GM12872 (cell line): ENCODE measurements at regions not wholly inside any gene's neighbourhood (a gene's known extent, or its start where the extent isn't known, plus 50 kb on each side); places are given as distances from the start of the nearest gene placed in this dataset.

Experiments used
- CTCF ChIP-seq: IDR thresholded peaks from 3 replicates; pipeline ENCODE4 v1.5.1; 2011; ENCODE audit warnings: low read depth, mild to moderate bottlenecking, low read length, moderate library complexity; ENCODE audit not compliant: insufficient read depth

- TF ChIP-seq CTCF: no peak
Observed at GRCh38 chr3:139285691-139286090, 58.1 kb upstream of the MRPS22 start.

DNA sequence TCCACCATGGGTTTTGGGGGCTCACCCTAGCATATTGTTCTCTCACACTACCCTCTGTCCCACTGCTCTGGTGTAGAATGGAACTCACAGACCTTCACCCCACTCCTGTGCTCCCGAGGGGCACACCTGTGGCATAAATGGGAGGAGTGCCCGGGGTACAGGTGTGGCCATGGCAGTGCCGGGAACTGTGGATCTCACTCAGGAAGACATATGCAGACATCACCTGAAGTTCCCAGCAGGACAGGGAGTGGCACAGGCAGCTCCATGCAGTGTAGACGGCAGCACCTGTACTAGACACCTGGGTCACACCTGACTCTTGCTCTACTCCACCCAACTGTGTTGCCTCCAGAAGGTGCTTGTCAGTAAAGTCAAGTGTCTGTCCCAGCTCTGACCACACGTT lies 57.6 kb upstream of the MRPS22 start:
- TF ChIP-seq CTCF: no peak

DNA sequence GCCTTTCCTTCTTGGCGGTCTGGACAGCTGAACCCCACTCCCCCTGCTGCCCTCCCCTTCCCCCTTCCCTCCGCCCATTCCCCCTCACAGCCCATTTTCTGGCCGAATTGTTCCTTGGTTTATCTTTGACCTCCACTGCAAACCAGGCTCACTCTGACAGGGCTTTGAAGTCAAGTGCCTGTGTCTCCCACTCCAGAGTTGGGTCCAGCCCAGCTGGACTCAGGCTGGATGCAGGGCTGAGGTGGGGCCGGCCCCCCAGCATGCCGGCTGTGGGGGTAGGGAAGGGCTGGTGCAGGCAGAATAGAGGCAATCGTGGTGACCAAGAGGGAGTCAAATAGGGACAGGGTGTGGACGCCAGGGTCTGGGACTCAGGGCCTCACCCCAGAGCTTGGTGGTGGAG lies 57.0 kb upstream of the MRPS22 start:
- no peak for TF ChIP-seq CTCF

DNA sequence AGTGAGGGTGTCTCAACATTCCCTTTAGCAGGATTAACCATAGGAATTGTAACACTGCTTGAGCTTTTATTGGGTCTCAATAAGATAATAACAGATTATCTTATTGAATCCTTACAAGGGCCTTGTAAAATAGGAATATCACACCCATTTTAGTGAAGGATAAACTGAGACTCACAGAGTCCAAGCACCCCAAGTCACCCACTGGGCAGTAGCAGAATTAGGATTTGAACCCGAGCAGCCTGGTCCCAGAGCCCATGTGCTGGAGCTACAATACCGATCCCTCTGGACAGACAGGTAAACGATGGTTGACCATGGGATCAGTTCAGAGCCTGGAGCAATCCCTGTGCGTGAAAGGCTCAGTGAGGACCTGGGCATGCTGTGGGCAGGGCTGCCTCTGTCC lies 56.3 kb upstream of the MRPS22 start:
- TF ChIP-seq CTCF: no peak

DNA sequence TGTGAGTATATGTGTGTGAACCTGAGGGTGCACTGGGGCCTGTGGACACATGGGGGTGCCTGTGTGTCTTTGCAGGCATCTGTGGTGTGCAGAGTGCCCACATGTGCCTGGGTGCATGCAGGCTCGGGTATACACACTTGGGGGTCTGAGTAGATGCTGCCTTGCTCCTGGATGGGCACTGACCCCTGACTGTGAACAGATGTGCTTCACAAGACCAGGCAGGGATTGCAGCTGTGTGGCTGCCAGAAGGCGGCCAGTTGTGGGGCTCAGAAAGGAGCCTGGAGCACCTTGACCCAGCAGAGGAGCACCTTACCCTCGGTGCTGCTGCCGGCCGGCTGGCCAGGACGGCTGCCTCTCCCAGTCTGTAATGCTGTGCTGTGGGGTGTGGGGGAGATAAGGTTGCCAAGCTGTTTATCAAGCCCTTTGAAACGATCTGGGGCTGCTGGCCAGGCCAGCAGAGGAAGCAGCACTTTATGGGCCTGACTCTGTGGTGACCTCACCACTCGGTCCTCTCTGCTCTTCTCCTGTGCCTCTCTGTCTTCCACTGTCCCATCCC lies 55.5 kb upstream of the MRPS22 start:
- TF ChIP-seq CTCF: no peak

DNA sequence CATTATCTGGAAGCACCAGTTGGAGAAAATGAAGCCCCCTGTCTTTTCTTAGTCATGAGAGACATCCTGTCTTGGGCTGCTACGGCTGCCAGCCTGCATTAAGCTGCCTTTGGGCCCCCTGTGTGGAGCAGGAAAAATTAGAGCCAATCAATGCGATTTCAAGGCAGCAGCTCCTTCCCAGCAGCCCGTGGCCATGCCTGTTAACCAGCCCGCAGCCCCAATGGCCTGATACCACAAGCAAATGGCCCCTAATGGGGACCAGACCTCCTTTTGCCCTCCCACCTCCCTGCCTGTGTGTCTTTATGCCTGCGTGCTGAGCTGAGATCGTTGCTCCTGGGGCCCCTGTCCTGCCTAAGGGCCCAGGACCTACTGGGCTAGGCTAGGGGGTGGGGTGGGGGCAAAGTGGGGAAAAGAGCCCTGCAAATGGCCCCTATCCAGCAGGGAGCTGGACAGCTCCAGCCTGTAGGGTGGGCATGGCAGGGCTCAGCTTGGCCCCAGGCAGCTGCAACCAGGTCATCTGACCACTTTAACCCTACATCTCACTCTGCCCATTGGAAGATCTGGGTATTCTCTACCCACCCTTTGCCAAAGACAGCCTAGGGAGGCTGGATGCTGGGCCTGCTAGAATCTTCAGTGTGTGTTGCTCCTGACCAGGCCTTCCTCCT lies 53.8 kb upstream of the MRPS22 start:
- no peak for TF ChIP-seq CTCF

DNA sequence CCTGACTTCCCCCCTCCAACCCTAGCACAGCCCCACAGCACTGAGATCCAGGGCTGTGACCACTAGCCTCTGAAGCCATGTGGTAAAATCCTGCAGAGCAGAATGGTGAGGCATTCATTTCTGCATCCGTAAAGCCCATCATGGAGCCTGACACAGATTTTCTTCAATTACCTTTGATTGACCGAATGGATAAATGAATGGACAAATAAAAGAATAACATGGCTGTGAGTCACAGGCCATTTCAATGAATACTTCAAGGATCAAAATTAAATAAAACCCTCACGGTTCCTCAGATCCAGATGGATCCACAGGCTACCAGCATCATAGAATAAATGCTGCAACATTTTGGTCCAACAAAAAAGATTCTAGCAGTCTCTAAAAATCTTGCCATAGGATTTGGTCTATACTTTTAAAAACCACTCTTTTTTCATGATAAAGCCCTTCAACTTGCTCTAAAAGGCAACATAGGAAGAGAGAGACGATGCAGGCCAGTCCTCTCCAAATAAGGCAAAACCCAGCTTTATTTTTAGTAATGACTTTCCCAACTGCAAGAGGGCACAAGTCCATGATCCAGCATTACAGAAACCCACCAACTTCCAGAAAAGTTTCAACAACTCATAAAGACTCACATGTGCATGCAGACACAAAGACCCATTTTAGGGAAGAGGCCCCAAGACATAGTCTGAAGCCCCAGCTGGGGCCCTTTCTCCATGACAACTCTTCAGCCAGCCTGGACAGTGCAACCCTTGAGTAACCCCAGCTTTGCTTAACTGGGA lies 52.4 kb upstream of the MRPS22 start:
- TF ChIP-seq CTCF: no peak
